ENCODE measurements at regions not wholly inside any gene's neighbourhood (a gene's known extent, or its start where the extent isn't known, plus 50 kb on each side); places are given as distances from the start of the nearest gene placed in this dataset.

- no peak for TF ChIP-seq CTCF (IDR thresholded peaks at IDR 0.05)
- TF ChIP-seq ZFX (IDR thresholded peaks at IDR 0.05; ENCODE audit: borderline replicate concordance) = no peak
Measured at GRCh38 chr9:16118043-16118442, 565.2 kb downstream of the CCDC171 start.

Data from 22Rv1 (cell line).